ENCODE measurements at regions not wholly inside any gene's neighbourhood (a gene's known extent, or its start where the extent isn't known, plus 50 kb on each side); places are given as distances from the start of the nearest gene placed in this dataset.
A peak's percentile ranks its signal among the peaks of the same experiment; 100 is the strongest.

GRCh38 chr2:57894381-57894780 is 152.2 kb upstream of the VRK2 start:
- Histone ChIP-seq H3K36me3 (ENCODE audit: control insufficient read depth, insufficient read depth, low read length) (no peaks in the 10 kb centered on the region), H3K4me3 (ENCODE audit: low read depth, low read length) (no peak overlapping the region), H3K27me3 (ENCODE audit: control insufficient read depth, insufficient read depth, low read length) (no peaks in the 10 kb centered on the region)
- no peak for TF ChIP-seq CTCF (IDR thresholded peaks at IDR 0.05; ENCODE audit: insufficient read depth, low read length, poor library complexity, severe bottlenecking)
- no peak for DNase-seq (ENCODE audit: low read depth)

GRCh38 chr2:57897920-57898319 is 148.7 kb upstream of the VRK2 start:
- no peak for TF ChIP-seq CTCF (IDR thresholded peaks at IDR 0.05; ENCODE audit: insufficient read depth, low read length, poor library complexity, severe bottlenecking)
- H3K4me3 ChIP-seq (ENCODE audit: low read depth, low read length), result no peak overlapping the region
- DNase-seq (ENCODE audit: low read depth), result no peak
- H3K27me3 ChIP-seq (ENCODE audit: control insufficient read depth, insufficient read depth, low read length), result no peaks in the 10 kb centered on the region
- H3K36me3 ChIP-seq (ENCODE audit: control insufficient read depth, insufficient read depth, low read length), result no peaks in the 10 kb centered on the region

GRCh38 chr2:57899898-57900297 is 146.7 kb upstream of the VRK2 start:
- H3K4me3 ChIP-seq (ENCODE audit: low read depth, low read length), result no peak overlapping the region
- TF ChIP-seq CTCF (IDR thresholded peaks at IDR 0.05; ENCODE audit: insufficient read depth, low read length, poor library complexity, severe bottlenecking), result no peak
- no peak for DNase-seq (ENCODE audit: low read depth)
- no peaks in the 10 kb centered on the region for H3K27me3 ChIP-seq (ENCODE audit: control insufficient read depth, insufficient read depth, low read length)
- no peaks in the 10 kb centered on the region for H3K36me3 ChIP-seq (ENCODE audit: control insufficient read depth, insufficient read depth, low read length)

- no peak overlapping the region for H3K4me3 ChIP-seq (ENCODE audit: low read depth, low read length)
- H3K27me3 ChIP-seq (ENCODE audit: control insufficient read depth, insufficient read depth, low read length), result no peaks in the 10 kb centered on the region
- no peak for TF ChIP-seq CTCF (IDR thresholded peaks at IDR 0.05; ENCODE audit: insufficient read depth, low read length, poor library complexity, severe bottlenecking)
- DNase-seq (ENCODE audit: low read depth), result no peak
- no peaks in the 10 kb centered on the region for H3K36me3 ChIP-seq (ENCODE audit: control insufficient read depth, insufficient read depth, low read length)
These were observed 144.0 kb upstream of the VRK2 start for GRCh38 chr2:57902578-57902977.

- Histone ChIP-seq H3K36me3 (ENCODE audit: control insufficient read depth, insufficient read depth, low read length) (no peaks in the 10 kb centered on the region), H3K4me3 (ENCODE audit: low read depth, low read length) (no peak overlapping the region), H3K27me3 (ENCODE audit: control insufficient read depth, insufficient read depth, low read length) (no peaks in the 10 kb centered on the region)
- no peak for DNase-seq (ENCODE audit: low read depth)
- peak; percentile 77 for TF ChIP-seq CTCF (IDR thresholded peaks at IDR 0.05; ENCODE audit: insufficient read depth, low read length, poor library complexity, severe bottlenecking)
These were observed 140.4 kb upstream of the VRK2 start for GRCh38 chr2:57906152-57906732.

- no peak for TF ChIP-seq CTCF (IDR thresholded peaks at IDR 0.05; ENCODE audit: insufficient read depth, low read length, poor library complexity, severe bottlenecking)
- Histone ChIP-seq H3K36me3 (ENCODE audit: control insufficient read depth, insufficient read depth, low read length) (no peaks in the 10 kb centered on the region), H3K27me3 (ENCODE audit: control insufficient read depth, insufficient read depth, low read length) (no peaks in the 10 kb centered on the region), H3K4me3 (ENCODE audit: low read depth, low read length) (no peak overlapping the region)
- DNase-seq (ENCODE audit: low read depth), result no peak
These were observed 139.2 kb upstream of the VRK2 start for GRCh38 chr2:57907411-57907810.
